ENCODE measurements at regions not wholly inside any gene's neighbourhood (a gene's known extent, or its start where the extent isn't known, plus 50 kb on each side); places are given as distances from the start of the nearest gene placed in this dataset.

DNA sequence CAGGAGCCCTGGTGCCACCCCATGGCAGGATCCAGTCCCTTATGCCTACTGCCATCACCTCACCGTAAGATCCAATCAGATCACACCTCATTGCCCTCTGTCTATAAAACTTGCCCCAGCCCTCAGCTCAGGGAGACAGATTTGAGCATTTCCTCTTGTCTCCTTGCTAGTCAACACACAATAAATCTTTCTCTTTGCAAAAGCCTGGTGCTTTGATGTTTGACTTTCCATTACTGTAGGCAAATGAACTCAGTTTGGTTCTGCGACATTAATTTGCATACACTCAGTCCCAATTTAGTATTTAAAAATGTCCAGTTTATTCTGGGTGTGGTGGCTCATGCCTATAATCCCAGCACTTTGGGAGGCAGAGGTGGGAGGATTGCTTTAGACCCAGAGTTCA, 188.4 kb downstream of the AEBP2 start:
- TF ChIP-seq EZH2phosphoT487 (IDR thresholded peaks at IDR 0.05; ENCODE audit: borderline replicate concordance, low read length), result no peak
- TF ChIP-seq, protein P1, sequence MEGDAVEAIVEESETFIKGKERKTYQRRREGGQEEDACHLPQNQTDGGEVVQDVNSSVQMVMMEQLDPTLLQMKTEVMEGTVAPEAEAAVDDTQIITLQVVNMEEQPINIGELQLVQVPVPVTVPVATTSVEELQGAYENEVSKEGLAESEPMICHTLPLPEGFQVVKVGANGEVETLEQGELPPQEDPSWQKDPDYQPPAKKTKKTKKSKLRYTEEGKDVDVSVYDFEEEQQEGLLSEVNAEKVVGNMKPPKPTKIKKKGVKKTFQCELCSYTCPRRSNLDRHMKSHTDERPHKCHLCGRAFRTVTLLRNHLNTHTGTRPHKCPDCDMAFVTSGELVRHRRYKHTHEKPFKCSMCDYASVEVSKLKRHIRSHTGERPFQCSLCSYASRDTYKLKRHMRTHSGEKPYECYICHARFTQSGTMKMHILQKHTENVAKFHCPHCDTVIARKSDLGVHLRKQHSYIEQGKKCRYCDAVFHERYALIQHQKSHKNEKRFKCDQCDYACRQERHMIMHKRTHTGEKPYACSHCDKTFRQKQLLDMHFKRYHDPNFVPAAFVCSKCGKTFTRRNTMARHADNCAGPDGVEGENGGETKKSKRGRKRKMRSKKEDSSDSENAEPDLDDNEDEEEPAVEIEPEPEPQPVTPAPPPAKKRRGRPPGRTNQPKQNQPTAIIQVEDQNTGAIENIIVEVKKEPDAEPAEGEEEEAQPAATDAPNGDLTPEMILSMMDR (IDR thresholded peaks at IDR 0.05; ENCODE audit: low read depth, low read length, poor library complexity, severe bottlenecking), result no peak
